ENCODE measurements at regions not wholly inside any gene's neighbourhood (a gene's known extent, or its start where the extent isn't known, plus 50 kb on each side); places are given as distances from the start of the nearest gene placed in this dataset.

DNA sequence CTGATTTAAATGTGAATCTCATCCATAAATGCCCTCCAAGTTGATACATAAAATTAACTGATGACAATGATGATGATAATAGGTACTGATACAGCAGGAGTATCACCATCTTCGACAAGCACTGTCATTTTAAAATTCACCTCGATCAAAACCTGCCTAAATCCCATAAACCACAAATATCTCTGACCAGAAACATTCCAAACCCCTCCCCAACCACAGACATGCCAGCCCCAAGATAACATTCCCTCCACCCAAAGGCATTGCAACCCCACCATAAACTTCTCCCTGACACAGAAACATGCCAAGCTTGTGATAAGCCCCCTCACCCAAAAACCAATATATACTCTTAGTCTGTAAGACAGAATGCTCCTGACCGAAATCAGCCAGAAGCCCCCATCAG is 63.7 kb upstream of the WDFY3 start:
- TF ChIP-seq, protein P1, sequence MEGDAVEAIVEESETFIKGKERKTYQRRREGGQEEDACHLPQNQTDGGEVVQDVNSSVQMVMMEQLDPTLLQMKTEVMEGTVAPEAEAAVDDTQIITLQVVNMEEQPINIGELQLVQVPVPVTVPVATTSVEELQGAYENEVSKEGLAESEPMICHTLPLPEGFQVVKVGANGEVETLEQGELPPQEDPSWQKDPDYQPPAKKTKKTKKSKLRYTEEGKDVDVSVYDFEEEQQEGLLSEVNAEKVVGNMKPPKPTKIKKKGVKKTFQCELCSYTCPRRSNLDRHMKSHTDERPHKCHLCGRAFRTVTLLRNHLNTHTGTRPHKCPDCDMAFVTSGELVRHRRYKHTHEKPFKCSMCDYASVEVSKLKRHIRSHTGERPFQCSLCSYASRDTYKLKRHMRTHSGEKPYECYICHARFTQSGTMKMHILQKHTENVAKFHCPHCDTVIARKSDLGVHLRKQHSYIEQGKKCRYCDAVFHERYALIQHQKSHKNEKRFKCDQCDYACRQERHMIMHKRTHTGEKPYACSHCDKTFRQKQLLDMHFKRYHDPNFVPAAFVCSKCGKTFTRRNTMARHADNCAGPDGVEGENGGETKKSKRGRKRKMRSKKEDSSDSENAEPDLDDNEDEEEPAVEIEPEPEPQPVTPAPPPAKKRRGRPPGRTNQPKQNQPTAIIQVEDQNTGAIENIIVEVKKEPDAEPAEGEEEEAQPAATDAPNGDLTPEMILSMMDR (IDR thresholded peaks at IDR 0.05; ENCODE audit: insufficient read depth, low read length, poor library complexity, severe bottlenecking) = no peak
- TF ChIP-seq EZH2phosphoT487 (conservative IDR thresholded peaks at IDR 0.05; ENCODE audit: low read length) = no peak

Measured in SU-DHL-6 (cell line).